ENCODE measurements at regions not wholly inside any gene's neighbourhood (a gene's known extent, or its start where the extent isn't known, plus 50 kb on each side); places are given as distances from the start of the nearest gene placed in this dataset.

- ChIA-PET CTCF (interaction anchor here (1.2 kb wide), 1 partner anchor 8 kb away, joined by 3 read pairs; no protein-coding TSS in a partner anchor), POLR2A (no interaction called here)
- H3K27ac Mint-ChIP-seq, result no peak overlapping the region
- DNase-seq, result no peak
- no peak overlapping the region for H3K4me3 Mint-ChIP-seq
- H3K4me1 Mint-ChIP-seq, result no peaks in the 10 kb centered on the region
- H3K9me3 Mint-ChIP-seq, result peaks cover 10% of the 10 kb centered on the region
- no peaks in the 10 kb centered on the region for H3K27me3 Mint-ChIP-seq
- H3K36me3 Mint-ChIP-seq (ENCODE audit: low read depth), result no peaks in the 10 kb centered on the region
These were observed 86.1 kb upstream of the ADAMTS2 start for GRCh38 chr5:179431221-179431824.

- Mint-ChIP-seq H3K4me3 (no peak overlapping the region), H3K4me1 (no peaks in the 10 kb centered on the region), H3K27me3 (no peaks in the 10 kb centered on the region), H3K9me3 (peaks cover 10% of the 10 kb centered on the region), H3K27ac (no peak overlapping the region), H3K36me3 (ENCODE audit: low read depth) (no peaks in the 10 kb centered on the region)
- ChIA-PET POLR2A (interaction anchor here (0.7 kb wide), 1 partner anchor 12 kb away, joined by 3 read pairs; no protein-coding TSS in a partner anchor), CTCF (interaction anchor here (1.2 kb wide), 1 partner anchor 7 kb away, joined by 3 read pairs; no protein-coding TSS in a partner anchor)
- no peak for DNase-seq
These were observed 85.2 kb upstream of the ADAMTS2 start for GRCh38 chr5:179430193-179431175.

GRCh38 chr5:179427676-179428056, 82.4 kb upstream of the ADAMTS2 start:
- POLR2A ChIA-PET, result no interaction called here
- Mint-ChIP-seq H3K27me3 (no peaks in the 10 kb centered on the region), H3K4me1 (no peaks in the 10 kb centered on the region), H3K36me3 (ENCODE audit: low read depth) (no peaks in the 10 kb centered on the region), H3K27ac (no peak overlapping the region), H3K9me3 (peaks cover 5% of the 10 kb centered on the region), H3K4me3 (no peak overlapping the region)
- DNase-seq, result no peak
- CTCF ChIA-PET, result interaction anchor here (0.7 to 1.0 kb wide), 2 partner anchors 14 to 50 kb away, joined by 3 to 4 read pairs; no protein-coding TSS in a partner anchor

GRCh38 chr5:179427032-179427675, 81.9 kb upstream of the ADAMTS2 start:
- Mint-ChIP-seq H3K27ac (no peak overlapping the region), H3K27me3 (no peaks in the 10 kb centered on the region), H3K9me3 (peaks cover 2% of the 10 kb centered on the region), H3K4me3 (no peak overlapping the region), H3K36me3 (ENCODE audit: low read depth) (no peaks in the 10 kb centered on the region), H3K4me1 (no peaks in the 10 kb centered on the region)
- DNase-seq, result no peak
- POLR2A ChIA-PET, result no interaction called here
- CTCF ChIA-PET, result interaction anchor here (1.0 kb wide), 1 partner anchor 14 kb away, joined by 4 read pairs; no protein-coding TSS in a partner anchor

- Mint-ChIP-seq H3K36me3 (ENCODE audit: low read depth) (no peaks in the 10 kb centered on the region), H3K4me3 (no peak overlapping the region), H3K27me3 (no peaks in the 10 kb centered on the region), H3K4me1 (no peaks in the 10 kb centered on the region), H3K9me3 (no peaks in the 10 kb centered on the region), H3K27ac (no peak overlapping the region)
- DNase-seq, result no peak
- CTCF ChIA-PET, result interaction anchor here (1.3 kb wide), 1 partner anchor 8 kb away, joined by 3 read pairs; no protein-coding TSS in a partner anchor
- POLR2A ChIA-PET, result no interaction called here
These were observed 77.7 kb upstream of the ADAMTS2 start for GRCh38 chr5:179422908-179423481.

GRCh38 chr5:179422213-179422855, 77.1 kb upstream of the ADAMTS2 start:
- Mint-ChIP-seq H3K9me3 (no peaks in the 10 kb centered on the region), H3K36me3 (ENCODE audit: low read depth) (no peaks in the 10 kb centered on the region), H3K4me3 (no peak overlapping the region), H3K27ac (no peak overlapping the region), H3K4me1 (no peaks in the 10 kb centered on the region), H3K27me3 (no peaks in the 10 kb centered on the region)
- ChIA-PET POLR2A (no interaction called here), CTCF (interaction anchor here (1.3 kb wide), 1 partner anchor 9 kb away, joined by 3 read pairs; no protein-coding TSS in a partner anchor)
- no peak for DNase-seq

GRCh38 chr5:179421144-179421901, 76.1 kb upstream of the ADAMTS2 start:
- H3K4me1 Mint-ChIP-seq, result no peaks in the 10 kb centered on the region
- POLR2A ChIA-PET, result no interaction called here
- no peak overlapping the region for H3K27ac Mint-ChIP-seq
- CTCF ChIA-PET, result no interaction called here
- no peaks in the 10 kb centered on the region for H3K9me3 Mint-ChIP-seq
- no peak overlapping the region for H3K4me3 Mint-ChIP-seq
- H3K36me3 Mint-ChIP-seq (ENCODE audit: low read depth), result no peaks in the 10 kb centered on the region
- no peaks in the 10 kb centered on the region for H3K27me3 Mint-ChIP-seq
- DNase-seq, result no peak

GRCh38 chr5:179420476-179420875, 75.2 kb upstream of the ADAMTS2 start:
- no peaks in the 10 kb centered on the region for H3K9me3 Mint-ChIP-seq
- no peaks in the 10 kb centered on the region for H3K27me3 Mint-ChIP-seq
- H3K27ac Mint-ChIP-seq, result no peak overlapping the region
- H3K4me3 Mint-ChIP-seq, result no peak overlapping the region
- CTCF ChIA-PET, result interaction anchor here (0.6 to 1.0 kb wide), 2 partner anchors 13 to 59 kb away, joined by 3 read pairs; no protein-coding TSS in a partner anchor
- H3K36me3 Mint-ChIP-seq (ENCODE audit: low read depth), result no peaks in the 10 kb centered on the region
- DNase-seq, result no peak
- no peaks in the 10 kb centered on the region for H3K4me1 Mint-ChIP-seq
- POLR2A ChIA-PET, result no interaction called here

GRCh38 chr5:179418972-179419371, 73.7 kb upstream of the ADAMTS2 start:
- no peaks in the 10 kb centered on the region for H3K9me3 Mint-ChIP-seq
- no peak overlapping the region for H3K4me3 Mint-ChIP-seq
- no peaks in the 10 kb centered on the region for H3K27me3 Mint-ChIP-seq
- ChIA-PET POLR2A (no interaction called here), CTCF (no interaction called here)
- no peak for DNase-seq
- no peaks in the 10 kb centered on the region for H3K4me1 Mint-ChIP-seq
- no peaks in the 10 kb centered on the region for H3K36me3 Mint-ChIP-seq (ENCODE audit: low read depth)
- no peak overlapping the region for H3K27ac Mint-ChIP-seq

GRCh38 chr5:179417696-179418095, 72.4 kb upstream of the ADAMTS2 start:
- DNase-seq, result no peak
- H3K27ac Mint-ChIP-seq, result no peak overlapping the region
- no peaks in the 10 kb centered on the region for H3K27me3 Mint-ChIP-seq
- H3K36me3 Mint-ChIP-seq (ENCODE audit: low read depth), result no peaks in the 10 kb centered on the region
- no peaks in the 10 kb centered on the region for H3K9me3 Mint-ChIP-seq
- H3K4me3 Mint-ChIP-seq, result no peak overlapping the region
- POLR2A ChIA-PET, result no interaction called here
- H3K4me1 Mint-ChIP-seq, result no peaks in the 10 kb centered on the region
- CTCF ChIA-PET, result no interaction called here

- Mint-ChIP-seq H3K27ac (peak overlapping the region; percentile 54), H3K4me3 (no peak overlapping the region), H3K36me3 (ENCODE audit: low read depth) (no peaks in the 10 kb centered on the region), H3K27me3 (no peaks in the 10 kb centered on the region), H3K9me3 (no peaks in the 10 kb centered on the region), H3K4me1 (no peaks in the 10 kb centered on the region)
- no peak for DNase-seq
- CTCF ChIA-PET, result no interaction called here
- POLR2A ChIA-PET, result no interaction called here
These were observed 71.8 kb upstream of the ADAMTS2 start for GRCh38 chr5:179417016-179417415.
